Panc1 (cell line): ENCODE measurements at regions not wholly inside any gene's neighbourhood (a gene's known extent, or its start where the extent isn't known, plus 50 kb on each side); places are given as distances from the start of the nearest gene placed in this dataset.

ENCODE experiments used
- POLR2AphosphoS5 ChIP-seq: IDR thresholded peaks from 2 replicates; pipeline ENCODE4 v1.6.1; 2012; ENCODE audit warnings: mild to moderate bottlenecking, low read depth, low read length, moderate library complexity
- SIN3A ChIP-seq: IDR thresholded peaks from 2 replicates; pipeline ENCODE4 v1.6.1; 2012; ENCODE audit warnings: low read depth, mild to moderate bottlenecking, low read length, moderate library complexity, borderline replicate concordance; ENCODE audit not compliant: insufficient read depth
- TF ChIP-seq, protein P1 (sequence below): fragments of 450-650 bp; IDR thresholded peaks from 2 replicates; pipeline ENCODE4 v1.5.1; 2017; ENCODE audit warnings: mild to moderate bottlenecking

DNA sequence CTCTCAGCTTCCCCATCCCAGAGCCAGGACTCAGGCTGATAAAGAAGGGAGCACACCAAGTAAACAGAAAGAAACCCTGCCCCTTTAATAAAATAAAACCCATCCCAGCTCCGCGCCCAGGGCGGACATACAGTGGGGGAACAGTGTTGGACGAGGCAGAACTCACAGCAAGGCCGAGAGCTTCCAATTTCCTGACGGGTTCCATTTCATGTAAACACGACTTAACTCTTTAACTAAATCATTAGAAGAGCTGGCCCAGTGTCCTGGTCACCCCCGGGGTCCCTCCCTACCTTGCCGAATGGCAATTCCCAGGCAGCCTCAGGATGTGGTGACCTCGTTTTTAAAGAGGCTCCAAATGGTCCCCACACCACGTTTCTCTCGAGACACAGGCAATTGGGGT, 340.7 kb downstream of the FOXL1 start:
- TF ChIP-seq, protein P1, sequence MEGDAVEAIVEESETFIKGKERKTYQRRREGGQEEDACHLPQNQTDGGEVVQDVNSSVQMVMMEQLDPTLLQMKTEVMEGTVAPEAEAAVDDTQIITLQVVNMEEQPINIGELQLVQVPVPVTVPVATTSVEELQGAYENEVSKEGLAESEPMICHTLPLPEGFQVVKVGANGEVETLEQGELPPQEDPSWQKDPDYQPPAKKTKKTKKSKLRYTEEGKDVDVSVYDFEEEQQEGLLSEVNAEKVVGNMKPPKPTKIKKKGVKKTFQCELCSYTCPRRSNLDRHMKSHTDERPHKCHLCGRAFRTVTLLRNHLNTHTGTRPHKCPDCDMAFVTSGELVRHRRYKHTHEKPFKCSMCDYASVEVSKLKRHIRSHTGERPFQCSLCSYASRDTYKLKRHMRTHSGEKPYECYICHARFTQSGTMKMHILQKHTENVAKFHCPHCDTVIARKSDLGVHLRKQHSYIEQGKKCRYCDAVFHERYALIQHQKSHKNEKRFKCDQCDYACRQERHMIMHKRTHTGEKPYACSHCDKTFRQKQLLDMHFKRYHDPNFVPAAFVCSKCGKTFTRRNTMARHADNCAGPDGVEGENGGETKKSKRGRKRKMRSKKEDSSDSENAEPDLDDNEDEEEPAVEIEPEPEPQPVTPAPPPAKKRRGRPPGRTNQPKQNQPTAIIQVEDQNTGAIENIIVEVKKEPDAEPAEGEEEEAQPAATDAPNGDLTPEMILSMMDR, result no peak
- TF ChIP-seq POLR2AphosphoS5 (no peak), SIN3A (no peak)
